ENCODE measurements at regions not wholly inside any gene's neighbourhood (a gene's known extent, or its start where the extent isn't known, plus 50 kb on each side); places are given as distances from the start of the nearest gene placed in this dataset.
"Not testable (repeated sequence)": the region's sequence is repeated elsewhere in the genome, so short reads cannot be mapped to it uniquely, and the experiment has no call there.

GRCh38 chr7:17099083-17099973, 199.1 kb upstream of the AHR start:
- Histone ChIP-seq H3K4me1 (no peaks in the 10 kb centered on the region), H3K9me3 (no peaks in the 10 kb centered on the region), H3K4me3 (no peak overlapping the region), H3K27ac (no peak overlapping the region), H3K36me3 (no peaks in the 10 kb centered on the region), H3K27me3 (no peaks in the 10 kb centered on the region)
- intact Hi-C loops (cut with DNase I; ENCODE audit: low total_unique reads): no loop called here
- TF ChIP-seq POLR2A (IDR thresholded peaks at IDR 0.05) (no peak), CTCF (IDR thresholded peaks at IDR 0.05) (no peak)
- DNase-seq: no peak

GRCh38 chr7:17099974-17100509, 198.4 kb upstream of the AHR start:
- DNase-seq; H3K27ac ChIP-seq; H3K4me1 ChIP-seq; H3K27me3 ChIP-seq; H3K4me3 ChIP-seq; intact Hi-C loops (cut with DNase I; ENCODE audit: low total_unique reads); H3K9me3 ChIP-seq; H3K36me3 ChIP-seq: not testable (repeated sequence)

GRCh38 chr7:17101207-17101696, 197.2 kb upstream of the AHR start:
- no peak for TF ChIP-seq POLR2A (IDR thresholded peaks at IDR 0.05)
- TF ChIP-seq CTCF (IDR thresholded peaks at IDR 0.05): no peak
- H3K27me3 ChIP-seq: no peaks in the 10 kb centered on the region
- no peaks in the 10 kb centered on the region for H3K36me3 ChIP-seq
- no peaks in the 10 kb centered on the region for H3K9me3 ChIP-seq
- no peak for DNase-seq
- no peak overlapping the region for H3K27ac ChIP-seq
- intact Hi-C loops (cut with DNase I; ENCODE audit: low total_unique reads): no loop called here
- no peaks in the 10 kb centered on the region for H3K4me1 ChIP-seq
- no peak overlapping the region for H3K4me3 ChIP-seq

- no peaks in the 10 kb centered on the region for H3K36me3 ChIP-seq
- TF ChIP-seq CTCF (IDR thresholded peaks at IDR 0.05) (no peak), POLR2A (IDR thresholded peaks at IDR 0.05) (no peak)
Measured at GRCh38 chr7:17103170-17103569, 195.3 kb upstream of the AHR start.

GRCh38 chr7:17103984-17104383, 194.5 kb upstream of the AHR start:
- H3K36me3 ChIP-seq: no peaks in the 10 kb centered on the region
- intact Hi-C loops (cut with DNase I; ENCODE audit: low total_unique reads): no loop called here
- TF ChIP-seq POLR2A (IDR thresholded peaks at IDR 0.05) (no peak), CTCF (IDR thresholded peaks at IDR 0.05) (no peak)
- H3K9me3 ChIP-seq: no peaks in the 10 kb centered on the region
- no peaks in the 10 kb centered on the region for H3K27me3 ChIP-seq
- H3K27ac ChIP-seq: no peak overlapping the region
- H3K4me1 ChIP-seq: no peaks in the 10 kb centered on the region
- DNase-seq: no peak
- H3K4me3 ChIP-seq: no peak overlapping the region

More at GRCh38 chr7:17103170-17103569, 195.3 kb upstream of the AHR start:
- Histone ChIP-seq H3K9me3 (no peaks in the 10 kb centered on the region), H3K4me1 (no peaks in the 10 kb centered on the region), H3K4me3 (no peak overlapping the region), H3K27me3 (no peaks in the 10 kb centered on the region), H3K27ac (no peak overlapping the region)
- intact Hi-C loops (cut with DNase I; ENCODE audit: low total_unique reads): no loop called here
- DNase-seq: no peak

All from uterus (tissue), 3 donors.